Mesothelial cell of epicardium (in vitro differentiated cells): ENCODE measurements at regions not wholly inside any gene's neighbourhood (a gene's known extent, or its start where the extent isn't known, plus 50 kb on each side); places are given as distances from the start of the nearest gene placed in this dataset.

Source experiments
- DNase-seq, 2 experiments: peaks; one replicate each; pipeline ENCODE4 v3.0.0; 2021; ENCODE audit warnings: low spot score in 2 of 2; ENCODE audit not compliant: unreplicated experiment in 2 of 2
- H3K27ac Mint-ChIP-seq: 2 replicates; pipeline ENCODE4 v1.8.0; 2021; ENCODE audit warnings: mixed read lengths
- H3K27me3 Mint-ChIP-seq: 2 replicates; pipeline ENCODE4 v1.8.0; 2021; ENCODE audit warnings: low read depth, mixed read lengths
- H3K36me3 Mint-ChIP-seq: 2 replicates; pipeline ENCODE4 v1.8.0; 2021; ENCODE audit warnings: mixed read lengths
- H3K4me1 Mint-ChIP-seq: 2 replicates; pipeline ENCODE4 v1.8.0; 2021; ENCODE audit warnings: mixed read lengths
- H3K4me3 Mint-ChIP-seq: 2 replicates; pipeline ENCODE4 v1.8.0; 2021; ENCODE audit warnings: mild to moderate bottlenecking, moderate library complexity, mixed read lengths
- H3K9me3 Mint-ChIP-seq: 2 replicates; pipeline ENCODE4 v1.8.0; 2021; ENCODE audit warnings: mixed read lengths
- CTCF ChIP-seq: fragments of 200-600 bp; sonication (generic); IDR thresholded peaks from one replicate; pipeline ENCODE4 v1.5.0; 2021; ENCODE audit warnings: antibody characterized with exemption; ENCODE audit not compliant: unreplicated experiment

DNA sequence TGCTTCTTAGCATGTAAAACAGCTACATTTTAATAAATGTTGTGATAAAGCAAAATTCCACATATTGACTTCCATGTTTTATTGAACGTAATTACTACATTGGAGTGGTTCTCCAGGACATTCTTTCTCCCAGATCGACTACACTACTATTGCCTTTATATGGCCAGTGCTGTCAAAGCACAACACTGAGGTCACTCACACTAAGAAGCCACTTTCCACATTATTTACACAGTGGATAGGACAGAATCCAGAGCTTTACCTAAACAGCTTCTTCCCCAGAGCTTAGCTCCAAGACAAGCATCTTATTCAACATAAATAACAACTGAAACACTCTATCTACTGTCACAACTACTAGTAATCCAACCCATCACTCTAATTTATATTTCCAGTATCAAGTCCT, 73.9 kb upstream of the WDR75 start:
- H3K4me3 Mint-ChIP-seq, result no peak overlapping the region
- TF ChIP-seq CTCF, result no peak
- H3K27ac Mint-ChIP-seq, result no peak overlapping the region
- H3K36me3 Mint-ChIP-seq, result no peaks in the 10 kb centered on the region
- DNase-seq, result no peak
- peaks cover 6% of the 10 kb centered on the region for H3K4me1 Mint-ChIP-seq
- H3K9me3 Mint-ChIP-seq, result peaks cover 7% of the 10 kb centered on the region
- no peaks in the 10 kb centered on the region for H3K27me3 Mint-ChIP-seq

GRCh38 chr2:189369566-189369965, 71.7 kb upstream of the WDR75 start:
- no peak for DNase-seq
- peaks cover 7% of the 10 kb centered on the region for H3K9me3 Mint-ChIP-seq
- TF ChIP-seq CTCF, result no peak
- no peak overlapping the region for H3K4me3 Mint-ChIP-seq
- H3K27me3 Mint-ChIP-seq, result no peaks in the 10 kb centered on the region
- H3K36me3 Mint-ChIP-seq, result no peaks in the 10 kb centered on the region
- H3K27ac Mint-ChIP-seq, result no peak overlapping the region
- H3K4me1 Mint-ChIP-seq, result peaks cover 24% of the 10 kb centered on the region

DNA sequence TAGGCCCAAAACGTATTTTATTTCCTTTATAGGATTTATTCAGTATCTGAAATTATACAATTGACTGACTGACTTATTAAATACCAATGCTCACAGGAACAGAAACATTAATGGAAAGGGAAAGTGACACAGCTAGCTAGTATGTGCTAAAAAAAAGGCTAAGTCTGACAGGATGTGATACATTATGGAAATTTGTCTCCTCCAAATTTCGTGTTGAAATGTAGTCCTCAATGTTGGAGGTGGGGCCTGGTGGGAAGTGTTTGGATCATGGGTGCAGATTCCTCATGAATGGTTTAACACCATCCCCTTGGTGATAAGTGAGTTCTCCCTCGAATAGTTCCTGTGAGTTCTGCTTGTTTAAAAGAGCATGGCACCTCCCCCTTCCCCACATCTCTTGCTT, 70.6 kb upstream of the WDR75 start:
- Mint-ChIP-seq H3K27ac (no peak overlapping the region), H3K27me3 (no peaks in the 10 kb centered on the region), H3K36me3 (no peaks in the 10 kb centered on the region), H3K4me3 (no peak overlapping the region), H3K4me1 (peaks cover 27% of the 10 kb centered on the region), H3K9me3 (peaks cover 4% of the 10 kb centered on the region)
- no peak for DNase-seq
- no peak for TF ChIP-seq CTCF

DNA sequence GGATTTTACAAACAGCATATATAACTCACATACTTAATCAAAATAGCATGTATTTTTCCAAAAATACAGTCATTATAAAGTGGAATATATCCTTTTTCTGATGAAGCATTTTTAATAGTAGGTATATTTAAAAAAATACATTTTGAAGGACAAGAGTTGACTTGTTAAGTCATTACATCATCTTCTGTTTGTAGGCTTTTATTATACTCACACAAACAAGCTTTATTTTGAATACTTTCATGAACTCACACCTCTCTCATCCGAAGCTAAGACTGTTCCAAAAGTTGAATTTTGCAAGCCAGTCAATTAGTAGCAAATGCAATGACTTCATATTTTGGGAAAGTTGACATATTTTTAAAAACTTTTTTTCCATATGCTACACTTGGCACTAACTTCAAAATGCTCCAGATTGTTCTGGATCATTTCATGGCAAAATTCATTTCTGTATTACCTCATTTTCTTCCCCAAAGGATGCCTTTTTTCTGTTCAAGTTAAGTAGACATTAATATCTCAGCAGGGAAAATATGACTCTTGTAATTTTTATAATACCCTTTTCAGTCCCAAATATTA, 68.5 kb upstream of the WDR75 start:
- Mint-ChIP-seq H3K4me3 (no peak overlapping the region), H3K4me1 (peaks cover 35% of the 10 kb centered on the region), H3K36me3 (no peaks in the 10 kb centered on the region), H3K27me3 (no peaks in the 10 kb centered on the region), H3K9me3 (no peaks in the 10 kb centered on the region), H3K27ac (peak overlapping the region; percentile 91)
- TF ChIP-seq CTCF, result no peak
- DNase-seq, result no peak

- peak overlapping the region; percentile 80 for H3K27ac Mint-ChIP-seq
Measured at GRCh38 chr2:189374481-189374880, 66.8 kb upstream of the WDR75 start.

More at GRCh38 chr2:189374481-189374880, 66.8 kb upstream of the WDR75 start:
- no peaks in the 10 kb centered on the region for H3K27me3 Mint-ChIP-seq
- no peak for TF ChIP-seq CTCF
- H3K4me1 Mint-ChIP-seq, result peaks cover 43% of the 10 kb centered on the region
- no peak for DNase-seq
- H3K36me3 Mint-ChIP-seq, result no peaks in the 10 kb centered on the region
- H3K4me3 Mint-ChIP-seq, result no peak overlapping the region
- H3K9me3 Mint-ChIP-seq, result no peaks in the 10 kb centered on the region
